ENCODE measurements at regions not wholly inside any gene's neighbourhood (a gene's known extent, or its start where the extent isn't known, plus 50 kb on each side); places are given as distances from the start of the nearest gene placed in this dataset.
"Not testable (repeated sequence)": the region's sequence is repeated elsewhere in the genome, so short reads cannot be mapped to it uniquely, and the experiment has no call there.

DNA sequence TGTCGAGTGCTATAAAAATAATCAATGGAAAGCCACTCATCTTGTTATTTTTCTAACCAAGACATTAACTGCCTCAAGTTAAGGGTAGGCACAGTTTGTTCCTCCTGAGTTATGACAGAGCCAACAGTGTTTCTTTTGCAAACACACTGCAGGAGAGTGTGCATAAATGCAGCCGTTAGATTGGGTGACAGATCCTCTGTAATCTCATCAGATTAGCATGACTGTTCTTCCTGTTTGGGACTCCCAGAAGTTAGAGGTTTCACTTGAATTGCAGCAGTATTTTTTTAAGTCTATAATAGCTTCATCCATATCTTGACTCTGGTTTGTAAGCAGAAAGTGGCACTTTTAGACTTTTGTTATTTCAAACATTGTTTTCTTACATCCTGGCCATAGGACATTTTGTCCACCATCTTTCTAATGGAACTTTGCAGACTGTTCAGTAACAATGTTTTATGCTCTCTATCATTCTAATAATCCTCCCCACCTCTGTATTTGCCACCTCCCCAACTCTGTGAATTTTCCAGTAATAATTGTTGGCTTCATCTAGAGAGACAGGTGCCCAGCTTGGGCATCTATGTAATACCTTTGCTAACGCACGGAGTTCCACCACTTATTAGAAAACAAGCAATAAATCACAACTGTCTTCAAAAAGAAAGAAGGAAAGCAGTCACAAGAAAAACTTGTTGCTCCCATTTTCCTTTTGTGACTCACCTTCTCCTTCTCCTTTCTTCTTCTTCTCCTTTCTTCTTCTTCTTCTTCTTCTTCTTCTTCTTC, 560.0 kb downstream of the ADCYAP1 start:
- FAIRE-seq (no peak), DNase-seq (ENCODE audit: insufficient read length, low spot score) (no peak)

GRCh38 chr18:1466035-1466434, 561.4 kb downstream of the ADCYAP1 start:
- DNase-seq (ENCODE audit: insufficient read length, low spot score) (no peak), FAIRE-seq (no peak)

GRCh38 chr18:1467461-1467964, 562.8 kb downstream of the ADCYAP1 start:
- FAIRE-seq = no peak
- no peak for DNase-seq (ENCODE audit: insufficient read length, low spot score)

GRCh38 chr18:1468550-1468949, 563.9 kb downstream of the ADCYAP1 start:
- FAIRE-seq (no peak), DNase-seq (ENCODE audit: insufficient read length, low spot score) (no peak)

DNA sequence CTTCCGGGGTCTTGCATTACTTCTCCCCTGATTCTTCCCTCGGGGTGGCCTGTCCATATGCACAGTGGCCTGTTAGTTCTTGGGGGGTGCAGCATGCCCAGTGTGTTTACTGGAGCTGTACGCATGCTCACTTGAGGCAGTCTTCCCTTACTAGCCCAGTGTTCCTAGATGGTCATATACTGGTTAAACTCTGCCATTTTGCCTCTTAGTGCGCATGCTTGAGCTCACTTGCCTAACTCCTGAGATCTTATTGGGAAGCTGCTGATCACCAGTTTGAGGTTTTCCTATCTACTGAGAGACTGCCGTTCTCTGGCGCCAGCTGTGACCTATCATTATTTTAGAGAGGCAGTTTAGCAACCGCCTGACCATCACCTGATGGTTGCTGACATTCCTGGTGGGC, 571.2 kb downstream of the ADCYAP1 start:
- FAIRE-seq (no peak), DNase-seq (ENCODE audit: insufficient read length, low spot score) (no peak)

GRCh38 chr18:1480309-1480708, 575.6 kb downstream of the ADCYAP1 start:
- DNase-seq (ENCODE audit: insufficient read length, low spot score) (no peak), FAIRE-seq (no peak)

DNA sequence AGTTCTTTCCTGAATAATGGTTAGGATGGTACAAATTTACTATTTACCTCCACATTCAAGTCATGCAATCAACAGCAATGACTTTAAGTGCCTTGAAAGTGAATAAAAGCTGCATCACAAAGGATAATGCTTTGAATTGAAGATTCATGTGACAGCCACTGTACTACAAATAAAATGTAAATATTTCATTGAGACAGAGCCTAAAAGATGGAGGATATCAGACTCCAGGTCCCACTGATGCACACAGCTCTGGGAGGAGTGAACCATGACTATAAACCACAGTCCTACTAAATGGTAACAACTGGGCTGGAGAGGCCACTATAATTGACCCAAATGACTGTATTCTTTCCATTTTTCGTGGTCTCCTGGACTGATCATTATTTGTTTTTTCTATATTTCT, 576.9 kb downstream of the ADCYAP1 start:
- DNase-seq (ENCODE audit: insufficient read length, low spot score) = no peak
- no peak for FAIRE-seq

- DNase-seq (ENCODE audit: insufficient read length, low spot score) = no peak
- FAIRE-seq = no peak
Measured at GRCh38 chr18:1483385-1483784, 578.7 kb downstream of the ADCYAP1 start.

- FAIRE-seq = no peak
- DNase-seq (ENCODE audit: insufficient read length, low spot score) = no peak
Measured at GRCh38 chr18:1487457-1487856, 582.8 kb downstream of the ADCYAP1 start.

DNA sequence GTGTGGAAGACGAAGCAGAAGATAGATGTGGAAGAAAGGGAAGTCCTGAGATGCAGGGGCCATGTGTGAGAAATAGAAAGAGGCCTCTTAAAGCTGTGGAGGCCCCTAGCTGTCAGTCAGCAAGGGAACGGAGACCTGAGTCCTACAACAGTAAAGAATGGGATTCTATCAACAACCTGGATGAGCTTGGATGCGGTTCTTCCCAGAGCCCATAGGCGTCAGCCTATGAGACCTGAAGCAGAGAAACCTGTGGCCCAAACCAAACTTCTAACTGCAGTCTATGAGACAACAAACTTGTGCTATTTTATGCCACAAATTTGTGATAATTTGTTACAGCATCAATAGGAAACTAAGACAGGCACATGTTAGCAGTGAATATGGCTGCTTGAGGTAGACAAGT, 583.7 kb downstream of the ADCYAP1 start:
- DNase-seq (ENCODE audit: insufficient read length, low spot score) = no peak
- FAIRE-seq = no peak

DNA sequence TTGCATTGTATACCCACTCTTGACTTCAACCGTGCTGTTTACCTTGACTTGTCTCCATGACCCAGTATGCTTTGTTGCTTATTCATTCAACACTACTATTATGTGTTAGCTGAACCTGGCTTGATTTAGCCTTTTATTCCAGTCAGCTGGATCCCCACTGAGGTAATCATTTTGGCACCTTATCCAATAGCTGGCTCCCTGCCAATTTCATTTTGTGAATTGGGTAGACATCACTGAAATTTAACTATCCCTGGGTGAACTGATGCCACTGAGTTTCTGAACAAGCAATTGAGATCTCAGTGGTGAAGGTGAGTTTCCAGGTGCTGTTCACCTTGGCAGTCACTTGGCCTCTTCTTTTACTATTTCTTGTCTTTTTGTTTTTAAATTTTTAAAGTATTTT, 584.3 kb downstream of the ADCYAP1 start:
- no peak for FAIRE-seq
- no peak for DNase-seq (ENCODE audit: insufficient read length, low spot score)

DNA sequence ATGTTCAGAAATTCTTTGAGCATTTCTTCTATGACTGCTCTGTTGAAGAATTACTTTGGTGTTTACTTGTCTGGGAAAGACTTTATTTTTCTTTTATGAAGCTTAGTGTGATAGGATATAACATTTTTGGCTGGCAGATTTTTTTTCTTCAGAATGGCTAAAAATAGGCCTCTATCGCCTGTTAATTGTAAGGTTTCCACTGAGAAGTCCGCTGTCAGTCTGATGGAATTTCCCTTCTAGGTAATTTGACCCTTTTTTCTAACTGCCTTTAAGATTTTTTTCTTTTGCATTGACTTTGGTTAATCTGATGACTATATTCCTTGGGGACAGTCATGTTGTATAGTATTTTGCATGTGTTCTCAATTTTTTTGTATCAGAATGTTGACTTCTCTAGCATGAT, 590.7 kb downstream of the ADCYAP1 start:
- FAIRE-seq (no peak), DNase-seq (ENCODE audit: insufficient read length, low spot score) (no peak)

DNA sequence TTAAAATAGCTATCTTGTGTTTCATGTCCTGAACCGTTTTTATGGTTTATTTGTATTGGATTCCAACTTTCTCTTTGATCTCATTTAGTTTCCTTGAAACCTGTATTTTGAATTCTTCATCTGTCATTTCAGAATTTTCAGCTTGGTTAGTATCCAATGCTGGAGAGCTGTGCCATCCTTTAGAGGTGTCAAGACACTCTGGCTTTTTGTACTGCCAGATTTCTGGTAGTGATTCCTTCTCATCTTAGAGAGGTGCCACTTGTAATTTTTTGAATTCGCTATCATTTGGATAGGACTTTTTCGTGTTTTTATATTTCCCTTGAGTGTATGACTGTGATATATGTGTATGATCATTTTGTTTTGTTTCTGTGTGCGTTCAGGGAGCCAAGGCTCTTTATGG, 591.4 kb downstream of the ADCYAP1 start:
- no peak for FAIRE-seq
- DNase-seq (ENCODE audit: insufficient read length, low spot score) = no peak

- DNase-seq (ENCODE audit: insufficient read length, low spot score) (no peak), FAIRE-seq (no peak)
Measured at GRCh38 chr18:1498216-1498615, 593.5 kb downstream of the ADCYAP1 start.

DNA sequence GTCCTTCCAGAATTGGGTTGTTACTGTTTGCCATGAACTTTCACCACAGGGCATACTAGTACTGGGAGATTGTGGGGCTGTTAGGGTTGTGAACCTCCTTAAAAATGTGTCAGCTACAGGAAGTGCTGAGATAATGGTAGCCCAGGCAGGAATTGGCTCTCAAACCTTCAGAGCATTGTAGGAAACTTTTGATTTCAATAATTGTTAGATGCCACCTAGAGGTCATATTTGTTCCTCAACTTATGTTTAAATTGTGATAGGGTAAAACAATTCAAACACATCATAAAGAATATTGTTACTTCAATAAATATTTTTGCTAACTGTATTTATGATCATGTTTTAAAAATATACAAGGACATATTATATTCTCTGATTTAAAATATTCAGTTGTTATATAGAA, 594.6 kb downstream of the ADCYAP1 start:
- DNase-seq (ENCODE audit: insufficient read length, low spot score) (no peak), FAIRE-seq (no peak)

DNA sequence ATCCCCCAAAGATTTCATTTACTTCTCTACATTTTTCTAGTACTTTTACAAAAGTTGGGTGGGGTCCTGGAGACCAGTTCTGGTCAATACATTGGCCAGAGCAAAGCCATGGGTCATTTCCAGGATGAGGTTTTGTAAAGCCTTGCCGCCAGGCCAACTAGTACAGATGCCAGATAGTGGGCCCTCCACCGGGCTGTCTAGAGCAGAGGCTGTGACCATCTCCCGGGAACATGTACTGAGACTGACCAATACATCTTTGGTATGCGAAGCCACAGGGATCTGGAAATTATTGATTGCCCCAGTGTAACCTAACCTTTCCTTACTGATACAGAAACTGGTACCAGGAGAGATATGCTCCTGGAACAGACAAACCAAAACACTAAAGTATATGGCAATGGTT, 599.2 kb downstream of the ADCYAP1 start:
- DNase-seq (ENCODE audit: insufficient read length, low spot score) (no peak), FAIRE-seq (no peak)

GRCh38 chr18:1505856-1506255, 601.2 kb downstream of the ADCYAP1 start:
- FAIRE-seq = no peak
- no peak for DNase-seq (ENCODE audit: insufficient read length, low spot score)

DNA sequence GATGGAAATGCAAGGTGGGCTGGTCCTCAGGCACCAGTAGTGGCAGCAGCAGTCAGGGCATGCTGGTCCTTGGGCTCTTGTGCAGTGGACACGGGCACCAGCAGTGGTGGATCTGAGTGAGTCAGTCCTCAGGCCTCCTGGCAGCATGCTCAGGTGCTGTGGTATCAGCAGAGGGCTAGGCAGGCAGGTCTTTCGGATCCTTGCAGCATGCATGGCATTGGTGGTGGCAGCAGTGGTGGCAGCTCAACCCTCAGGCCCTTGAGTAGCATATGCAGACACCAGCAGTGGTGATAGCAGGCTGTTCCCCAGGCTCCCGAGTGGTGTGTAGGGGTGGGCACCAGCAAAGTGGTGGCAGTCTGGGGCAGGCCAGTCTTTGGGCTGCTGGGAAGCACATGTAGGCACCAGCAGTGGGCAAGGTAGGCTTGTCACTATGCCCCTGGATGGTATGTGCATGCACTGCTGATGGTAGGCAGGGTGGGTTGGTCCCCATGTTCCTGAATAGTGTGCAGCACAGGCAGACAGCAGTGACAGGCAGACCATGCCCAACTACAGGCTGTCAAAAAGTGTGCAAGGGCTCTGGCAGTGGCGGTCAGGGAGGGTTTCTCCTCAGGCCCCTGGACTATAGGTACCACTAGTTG, 606.0 kb downstream of the ADCYAP1 start:
- FAIRE-seq = no peak

DNA sequence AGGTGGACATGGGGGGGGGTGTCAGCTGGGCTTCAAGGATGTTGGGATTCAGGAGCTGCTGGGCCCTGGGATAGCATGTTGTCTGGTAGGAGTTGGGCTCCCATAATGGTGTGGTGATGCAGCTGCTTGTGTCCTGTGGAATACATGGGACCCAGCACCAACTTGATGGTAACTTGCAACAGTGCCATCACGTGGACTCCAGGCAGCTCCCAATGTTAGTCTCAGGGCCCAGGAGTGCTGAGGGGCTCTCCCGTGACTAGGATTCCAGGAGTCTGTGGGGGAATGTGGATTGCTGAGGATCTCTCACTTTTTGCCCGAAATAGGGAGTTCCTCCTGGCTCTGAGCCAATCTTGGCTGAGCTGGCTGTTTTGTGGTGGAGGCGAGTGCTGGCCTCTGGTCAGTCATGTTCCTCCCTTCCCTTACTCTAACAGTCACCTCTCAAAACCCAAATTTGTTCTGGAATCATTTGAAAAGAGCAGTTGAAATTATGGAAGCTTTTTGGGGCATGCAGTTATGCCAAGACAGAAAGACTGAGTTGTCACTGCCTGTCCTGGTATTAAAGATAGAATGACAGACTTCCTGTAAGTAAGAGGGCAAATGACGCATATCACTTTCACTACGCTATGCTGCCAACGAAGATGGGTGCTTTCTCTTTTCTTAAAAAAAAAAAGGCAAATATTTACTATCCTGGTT, 607.1 kb downstream of the ADCYAP1 start:
- FAIRE-seq (no peak), DNase-seq (ENCODE audit: insufficient read length, low spot score) (no peak)

More for the DNA sequence above, 606.0 kb downstream of the ADCYAP1 start:
- DNase-seq (ENCODE audit: insufficient read length, low spot score) = no peak

DNA sequence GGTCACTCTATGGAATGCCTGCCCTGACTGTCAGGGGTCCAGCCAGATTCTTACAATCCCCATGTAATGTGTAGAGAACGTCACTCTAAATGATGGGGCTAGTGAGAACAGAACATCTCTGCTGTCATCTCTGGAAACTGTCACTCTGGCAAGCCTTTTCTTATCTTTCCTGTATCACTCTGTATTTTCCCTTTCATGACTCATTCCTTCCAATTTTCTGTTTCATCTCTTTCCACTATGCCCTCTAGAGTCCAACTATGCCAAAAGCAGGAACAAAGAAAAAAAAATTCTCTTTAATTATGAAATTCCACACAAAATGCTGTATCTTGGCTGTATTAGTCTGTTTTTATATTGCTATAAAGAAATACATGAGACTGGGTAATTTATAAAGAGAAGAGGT, 608.8 kb downstream of the ADCYAP1 start:
- DNase-seq (ENCODE audit: insufficient read length, low spot score) (no peak), FAIRE-seq (no peak)

- not testable (repeated sequence) for FAIRE-seq; DNase-seq (ENCODE audit: insufficient read length, low spot score)
Measured at GRCh38 chr18:1521588-1522248, 617.0 kb downstream of the ADCYAP1 start.
